ENCODE measurements at regions not wholly inside any gene's neighbourhood (a gene's known extent, or its start where the extent isn't known, plus 50 kb on each side); places are given as distances from the start of the nearest gene placed in this dataset.

GRCh38 chr20:22512911-22513489, 71.4 kb downstream of the FOXA2 start:
- Histone ChIP-seq H3K4me2 (ENCODE audit: low read length) (peak overlapping the region; percentile 68), H3K79me2 (ENCODE audit: low read length) (no peaks in the 10 kb centered on the region), H2AFZ (ENCODE audit: low read length) (0 out of 2 replicates have a peak overlapping the region, but pooled peaks have one; percentile 8), H3K27ac (ENCODE audit: low read length) (peak overlapping the region; percentile 75), H4K20me1 (ENCODE audit: low read length) (no peaks in the 10 kb centered on the region), H3F3A (ENCODE audit: low read length, unreplicated experiment) (no peaks in the 10 kb centered on the region), H3K9ac (ENCODE audit: low read length) (peak overlapping the region; percentile 56), H3K4me1 (ENCODE audit: insufficient read depth, low read length) (peaks cover 29% of the 10 kb centered on the region), H3K4me3 (ENCODE audit: low read length) (no peak overlapping the region), H3K9me3 (ENCODE audit: low read length) (no peaks in the 10 kb centered on the region), H3K9me2 (replicated peaks; ENCODE audit: low read length) (no peaks in the 10 kb centered on the region), H3K36me3 (ENCODE audit: low read depth, low read length) (no peaks in the 10 kb centered on the region), H3K27me3 (ENCODE audit: low read length) (no peaks in the 10 kb centered on the region)
- POLR2A ChIA-PET (ENCODE audit: unreplicated experiment): interaction anchor here (0.7 kb wide), 2 partner anchors 123 to 837 kb away, joined by 3 to 4 read pairs; partner anchors contain the start of gene NXT1
- intact Hi-C loops (cut with micrococcal nuclease): loop anchor here (1.0 to 2.0 kb wide), 4 partner anchors 23 to 166 kb away; partner anchors contain the start of gene FOXA2
- CTCF ChIA-PET: interaction anchor here (0.6 to 0.9 kb wide), 4 partner anchors 60 to 174 kb away, joined by 3 read pairs; no protein-coding TSS in a partner anchor
- no peak for DNase-seq
- no TSS peak for BruUV-seq (replicated peaks)
- TF ChIP-seq EZH2 (IDR thresholded peaks at IDR 0.05; ENCODE audit: low read length, unreplicated experiment): no peak
- TF ChIP-seq CTCF (conservative IDR thresholded peaks at IDR 0.05; ENCODE audit: low read depth, low read length): no peak
- TF ChIP-seq EZH2phosphoT487 (IDR thresholded peaks at IDR 0.05; ENCODE audit: borderline replicate concordance, low read length): no peak
- peak; percentile 14 for ATAC-seq

- ChIA-PET CTCF (interaction anchor here (0.5 to 0.9 kb wide), 6 partner anchors 59 to 173 kb away, joined by 3 to 4 read pairs (median 3); no protein-coding TSS in a partner anchor), POLR2A (ENCODE audit: unreplicated experiment) (interaction anchor here (0.6 to 0.7 kb wide), 5 partner anchors 29 to 838 kb away, joined by 3 to 4 read pairs (median 4); partner anchors contain the start of gene NXT1)
- Histone ChIP-seq H2AFZ (ENCODE audit: low read length) (0 out of 2 replicates have a peak overlapping the region, but pooled peaks have one; percentile 8), H3K4me2 (ENCODE audit: low read length) (peak overlapping the region; percentile 69), H3F3A (ENCODE audit: low read length, unreplicated experiment) (no peaks in the 10 kb centered on the region), H3K9me3 (ENCODE audit: low read length) (no peaks in the 10 kb centered on the region), H3K79me2 (ENCODE audit: low read length) (no peaks in the 10 kb centered on the region), H4K20me1 (ENCODE audit: low read length) (no peaks in the 10 kb centered on the region), H3K27me3 (ENCODE audit: low read length) (no peaks in the 10 kb centered on the region), H3K9me2 (replicated peaks; ENCODE audit: low read length) (no peaks in the 10 kb centered on the region), H3K4me1 (ENCODE audit: insufficient read depth, low read length) (peaks cover 29% of the 10 kb centered on the region), H3K4me3 (ENCODE audit: low read length) (no peak overlapping the region; the same call in 1 of the 2 replicates), H3K9ac (ENCODE audit: low read length) (peak overlapping the region; percentile 60), H3K27ac (ENCODE audit: low read length) (peak overlapping the region; percentile 88), H3K36me3 (ENCODE audit: low read depth, low read length) (no peaks in the 10 kb centered on the region)
- TF ChIP-seq CTCF (conservative IDR thresholded peaks at IDR 0.05; ENCODE audit: low read depth, low read length) (no peak), EZH2phosphoT487 (IDR thresholded peaks at IDR 0.05; ENCODE audit: borderline replicate concordance, low read length) (no peak), EZH2 (IDR thresholded peaks at IDR 0.05; ENCODE audit: low read length, unreplicated experiment) (no peak)
- TSS peak; percentile 81 for BruUV-seq (replicated peaks)
- DNase-seq (peak; percentile 99), ATAC-seq (peak; percentile 97)
- intact Hi-C loops (cut with micrococcal nuclease): loop anchor here (1.0 to 2.0 kb wide), 4 partner anchors 22 to 165 kb away; partner anchors contain the start of gene FOXA2
Measured at GRCh38 chr20:22511943-22512910, 72.1 kb downstream of the FOXA2 start.

Measured in PC-3 (cell line).